ENCODE measurements at regions not wholly inside any gene's neighbourhood (a gene's known extent, or its start where the extent isn't known, plus 50 kb on each side); places are given as distances from the start of the nearest gene placed in this dataset.
A peak's percentile ranks its signal among the peaks of the same experiment; 100 is the strongest.

GRCh38 chr2:104749856-104750460 lies 104.0 kb upstream of the POU3F3 start:
- intact Hi-C loops (cut with DNase I; ENCODE audit: low total_unique reads) = no loop called here
- WGBS, 2 donors = 40 to 65% methylated on average over 6 of the region's 6 CpGs
- TF ChIP-seq POLR2A (IDR thresholded peaks at IDR 0.05) = no peak
- no peak for TF ChIP-seq CTCF (IDR thresholded peaks at IDR 0.05)
- no peak overlapping the region for H3K4me3 ChIP-seq (ENCODE audit: low read depth, poor library complexity, severe bottlenecking)
- no peak for DNase-seq (ENCODE audit: low spot score in 2 of 2)

GRCh38 chr2:104752504-104752903 lies 101.4 kb upstream of the POU3F3 start:
- WGBS, 2 donors = 76 to 83% methylated on average over 9 of the region's 9 CpGs
- intact Hi-C loops (cut with DNase I; ENCODE audit: low total_unique reads) = no loop called here
- TF ChIP-seq CTCF (IDR thresholded peaks at IDR 0.05) = no peak
- no peak for TF ChIP-seq POLR2A (IDR thresholded peaks at IDR 0.05)
- DNase-seq (ENCODE audit: low spot score in 2 of 2) = peak in 1 of 2 donors; percentile 49
- H3K4me3 ChIP-seq (ENCODE audit: low read depth, poor library complexity, severe bottlenecking) = no peak overlapping the region

- no peak overlapping the region for H3K4me3 ChIP-seq (ENCODE audit: low read depth, poor library complexity, severe bottlenecking)
- peak in 1 of 2 donors; percentile 84 for DNase-seq (ENCODE audit: low spot score in 2 of 2)
- intact Hi-C loops (cut with DNase I; ENCODE audit: low total_unique reads) = no loop called here
- no peak for TF ChIP-seq CTCF (IDR thresholded peaks at IDR 0.05)
- no peak for TF ChIP-seq POLR2A (IDR thresholded peaks at IDR 0.05)
- 67 to 75% methylated on average over 26 of the region's 26 CpGs for WGBS, 2 donors
Measured at GRCh38 chr2:104755026-104755878, 98.7 kb upstream of the POU3F3 start.

GRCh38 chr2:104756118-104756517 lies 97.8 kb upstream of the POU3F3 start:
- no peak overlapping the region for H3K4me3 ChIP-seq (ENCODE audit: low read depth, poor library complexity, severe bottlenecking)
- peak in 1 of 2 donors; percentile 62 for DNase-seq (ENCODE audit: low spot score in 2 of 2)
- TF ChIP-seq CTCF (IDR thresholded peaks at IDR 0.05) (no peak), POLR2A (IDR thresholded peaks at IDR 0.05) (no peak)
- intact Hi-C loops (cut with DNase I; ENCODE audit: low total_unique reads) = no loop called here
- 82 to 91% methylated on average over 7 of the region's 7 CpGs for WGBS, 2 donors

- 69 to 76% methylated on average over 5 of the region's 5 CpGs for WGBS, 2 donors
- intact Hi-C loops (cut with DNase I; ENCODE audit: low total_unique reads) = no loop called here
Measured at GRCh38 chr2:104757056-104757455, 96.9 kb upstream of the POU3F3 start.

More at GRCh38 chr2:104757056-104757455, 96.9 kb upstream of the POU3F3 start:
- DNase-seq (ENCODE audit: low spot score in 2 of 2) = no peak
- no peak overlapping the region for H3K4me3 ChIP-seq (ENCODE audit: low read depth, poor library complexity, severe bottlenecking)
- TF ChIP-seq CTCF (IDR thresholded peaks at IDR 0.05) (no peak), POLR2A (IDR thresholded peaks at IDR 0.05) (no peak)

Measured in lower leg skin (tissue), 4 donors.